ENCODE measurements at regions not wholly inside any gene's neighbourhood (a gene's known extent, or its start where the extent isn't known, plus 50 kb on each side); places are given as distances from the start of the nearest gene placed in this dataset.

DNA sequence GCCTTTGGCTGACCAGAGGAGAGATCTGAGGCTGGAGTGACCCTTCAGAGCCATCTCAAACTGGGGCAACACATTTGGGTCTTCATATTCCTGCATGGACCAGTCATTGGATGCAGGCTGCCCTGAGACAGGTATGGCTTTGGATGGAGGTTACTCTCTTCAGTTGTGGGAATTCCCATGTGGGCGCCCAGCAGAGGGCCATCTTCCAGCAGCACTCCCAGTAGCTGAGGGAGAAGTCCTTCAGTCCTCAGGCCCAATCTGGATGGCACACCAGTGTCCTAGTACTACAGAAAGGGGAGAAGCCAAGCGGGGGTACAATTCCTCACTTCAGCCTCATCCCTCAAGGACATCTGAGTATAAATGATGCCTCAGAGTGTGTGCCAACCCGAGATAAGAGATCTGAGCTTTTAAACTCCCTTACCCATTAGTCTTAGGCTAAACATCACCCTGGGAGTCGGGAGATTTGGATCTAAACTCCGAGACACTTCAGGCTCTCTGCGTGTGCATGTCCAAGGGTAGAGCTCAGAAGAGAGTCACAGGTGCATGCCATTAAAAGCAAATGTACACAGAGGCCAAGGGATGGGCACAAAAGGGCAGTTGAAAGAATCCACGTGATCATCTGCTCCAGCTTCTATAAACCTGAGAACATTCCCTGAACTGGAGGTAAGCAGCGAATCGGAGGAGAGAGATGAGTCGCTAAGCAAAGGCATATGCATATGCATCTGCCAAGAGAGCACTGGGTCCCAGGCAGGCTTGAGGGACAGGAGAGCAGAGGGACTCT, 204.6 kb downstream of the CD83 start:
- no peak for DNase-seq (ENCODE audit: low read depth in 2 of 2)

DNA sequence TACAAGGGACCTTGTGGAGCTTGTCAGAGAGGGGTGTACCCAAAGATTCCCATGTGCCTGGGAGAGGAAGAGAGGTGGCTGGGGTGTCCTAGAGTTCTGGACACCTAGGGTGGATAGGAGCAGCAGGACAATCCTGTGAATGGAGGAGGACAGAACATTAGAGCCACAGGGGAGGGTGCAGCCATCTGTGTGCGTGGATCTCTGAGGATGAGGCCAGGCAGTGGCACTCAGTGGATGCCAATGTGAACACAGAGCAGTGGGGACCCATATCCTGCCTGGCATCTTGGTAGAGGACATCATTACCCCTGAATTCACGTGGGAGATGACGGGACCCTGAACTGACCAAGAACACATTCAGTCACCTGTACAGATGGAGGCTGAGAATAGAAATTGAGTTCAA, 205.3 kb downstream of the CD83 start:
- DNase-seq (ENCODE audit: low read depth in 2 of 2) = no peak

DNA sequence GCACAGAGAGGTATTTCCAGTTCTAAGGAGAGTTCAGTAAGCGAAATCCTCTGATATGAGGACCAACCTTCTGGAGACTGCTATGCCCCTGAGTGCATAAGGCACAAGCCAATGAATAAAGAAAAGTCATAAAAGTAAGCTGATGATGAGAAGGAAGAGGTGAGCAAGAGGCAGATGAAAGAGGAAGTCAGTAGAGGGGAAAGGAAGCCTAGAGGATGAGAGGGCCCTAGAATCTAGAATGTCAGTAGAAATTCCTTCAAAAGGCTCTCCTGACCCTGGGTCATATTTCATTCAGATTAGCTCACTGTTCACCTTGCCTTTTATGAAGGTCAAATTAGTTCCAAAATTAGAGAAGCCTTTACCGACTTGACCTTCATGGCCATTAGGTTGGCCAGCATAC, 209.2 kb downstream of the CD83 start:
- no peak for DNase-seq (ENCODE audit: low read depth in 2 of 2)

DNA sequence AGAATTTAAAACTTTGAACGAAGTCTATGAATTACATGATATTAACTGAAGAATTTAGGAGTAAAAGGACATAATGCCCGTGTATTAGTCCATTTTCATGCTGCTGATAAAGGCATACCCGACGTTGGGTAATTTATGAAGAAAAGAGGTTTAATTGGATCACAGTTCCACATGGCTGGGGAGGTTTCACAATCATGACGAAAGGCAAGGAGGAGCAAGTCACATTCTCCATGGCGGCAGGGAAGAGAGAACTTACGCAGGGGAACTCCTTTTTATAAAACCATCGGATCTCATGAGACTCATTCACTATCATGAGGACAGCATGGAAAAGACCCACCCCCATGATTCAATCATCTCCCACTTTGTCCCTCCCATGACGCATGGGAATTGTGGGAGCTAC, 210.6 kb downstream of the CD83 start:
- DNase-seq (ENCODE audit: low read depth in 2 of 2) = no peak

DNA sequence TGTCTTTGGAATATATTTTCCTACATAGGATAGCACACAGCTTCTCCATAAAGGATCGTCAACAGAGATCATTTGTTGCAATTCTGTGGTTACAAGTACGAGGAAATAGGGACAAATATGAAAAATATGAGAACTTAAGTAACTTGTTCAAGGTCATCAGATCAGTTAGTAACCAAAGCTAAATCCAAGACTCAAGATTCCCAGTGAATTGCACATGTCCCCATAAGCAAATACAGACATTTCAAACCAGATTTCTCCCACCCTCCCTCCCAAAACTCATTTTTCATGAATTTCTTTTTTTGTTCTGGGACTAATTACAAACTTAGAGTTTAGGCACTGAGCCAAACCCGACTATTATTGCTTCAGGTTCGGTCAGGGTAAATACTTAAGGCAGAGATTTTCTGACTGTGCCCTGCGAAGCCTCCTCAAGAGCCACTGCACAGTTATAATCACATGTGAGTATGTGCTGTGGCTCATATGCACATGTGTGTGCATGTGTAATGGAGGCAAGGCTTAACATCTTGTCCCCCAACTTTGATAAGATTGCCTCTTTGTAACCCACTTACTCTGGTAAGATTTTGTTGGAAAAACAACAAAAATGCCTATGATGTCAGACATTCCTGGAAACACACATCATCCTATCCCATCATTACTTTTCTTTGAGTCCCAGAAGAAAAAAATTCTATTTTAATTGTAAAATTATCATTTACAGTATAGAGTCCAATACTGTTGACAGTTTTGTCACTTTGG, 216.2 kb downstream of the CD83 start:
- DNase-seq (ENCODE audit: low read depth in 2 of 2) = no peak

DNA sequence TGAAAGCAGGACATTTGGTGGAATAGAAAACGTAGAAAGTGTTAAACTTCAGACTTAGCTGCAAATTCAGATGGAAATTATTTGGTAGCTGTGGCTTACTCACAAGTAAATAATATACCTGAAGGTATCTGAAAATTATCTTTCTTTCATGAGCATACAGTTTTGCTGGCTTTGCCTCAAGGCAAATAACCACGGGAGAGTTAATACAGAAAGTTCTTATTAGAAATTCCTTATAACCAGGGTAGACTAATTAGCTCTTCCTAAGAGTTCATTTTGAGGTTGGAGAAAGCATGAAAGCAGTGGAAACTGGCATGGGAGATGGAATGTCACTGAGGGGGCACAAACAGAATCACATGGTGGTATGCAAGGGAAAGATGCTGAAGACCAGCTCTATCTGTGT, 217.5 kb downstream of the CD83 start:
- no peak for DNase-seq (ENCODE audit: low read depth in 2 of 2)

DNA sequence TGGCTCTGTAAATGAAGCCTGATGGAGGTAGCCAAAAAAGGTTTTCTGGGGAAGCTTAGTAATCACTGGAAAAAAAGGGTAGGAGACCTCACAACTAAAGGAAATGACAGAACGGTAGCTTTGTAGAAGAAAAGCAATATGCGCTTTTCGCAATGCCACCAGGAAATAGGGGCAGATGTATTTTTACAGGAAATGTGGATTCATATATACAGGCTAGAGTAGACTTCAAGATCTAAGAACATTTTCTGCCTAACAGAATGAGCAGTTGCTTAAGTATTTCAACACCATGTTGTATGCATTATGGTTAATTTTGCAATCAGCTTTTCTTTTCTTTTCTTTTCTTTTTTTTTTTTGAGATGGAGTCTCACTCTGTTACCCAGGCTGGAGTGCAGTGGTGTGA, 219.6 kb downstream of the CD83 start:
- DNase-seq (ENCODE audit: low read depth in 2 of 2) = no peak

DNA sequence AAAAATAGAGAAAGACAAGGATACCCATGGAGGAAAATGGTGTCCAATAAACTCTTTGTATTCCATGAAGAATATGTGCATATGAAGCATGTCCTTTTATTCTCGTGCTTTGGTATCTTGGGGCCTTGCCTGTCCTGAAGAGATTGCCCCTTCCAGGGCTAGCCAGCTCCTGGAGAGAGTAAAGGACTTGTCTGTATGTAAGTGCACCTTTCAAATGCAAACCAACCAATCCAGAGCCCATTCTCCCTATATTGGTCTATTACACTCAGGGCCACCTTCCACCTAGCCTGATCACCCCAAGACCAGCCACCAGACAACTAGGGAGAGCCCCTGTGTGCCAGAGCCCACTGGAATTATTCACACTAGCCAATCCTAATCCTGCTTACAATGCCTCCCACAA, 221.6 kb downstream of the CD83 start:
- DNase-seq (ENCODE audit: low read depth in 2 of 2) = no peak

DNA sequence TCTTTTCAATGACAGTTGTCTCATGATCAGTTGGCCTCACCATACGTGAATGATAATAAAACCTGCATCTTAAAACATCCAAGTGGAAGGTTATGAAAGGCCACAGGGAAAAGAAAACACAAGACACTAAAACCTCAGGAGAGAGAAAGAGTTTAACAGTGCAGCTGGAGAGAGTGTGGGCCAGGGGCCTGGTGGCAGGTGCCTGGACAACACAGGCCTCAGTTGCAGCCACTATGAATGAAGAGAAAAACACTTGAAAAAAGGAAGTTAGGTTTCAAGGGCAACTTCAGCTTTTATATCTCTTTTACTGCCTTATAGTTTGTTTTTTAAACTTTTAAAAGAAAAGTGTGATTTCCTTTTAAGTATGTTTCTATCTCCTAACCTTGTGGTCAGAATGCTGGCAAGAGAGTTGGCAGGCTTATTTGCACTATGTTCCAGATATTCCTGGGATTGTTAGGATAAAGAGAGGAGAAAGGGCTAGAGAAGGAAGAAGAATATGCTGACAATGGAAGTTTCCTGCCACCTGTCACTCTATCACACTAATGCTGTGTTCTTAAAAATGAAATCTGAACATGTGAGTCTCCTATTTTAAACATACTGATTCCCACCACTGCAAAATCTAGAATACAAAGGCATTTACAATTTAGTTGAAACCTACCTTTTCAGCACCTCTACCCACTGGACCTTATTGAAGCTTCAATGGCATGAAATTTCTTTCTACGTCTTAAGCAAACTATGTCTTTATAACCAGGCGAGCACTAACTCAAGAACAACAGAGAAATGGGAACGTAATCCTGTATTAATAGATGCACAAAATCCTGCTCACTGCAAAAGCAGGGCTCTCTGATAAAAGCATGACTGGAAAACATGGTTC, 222.4 kb downstream of the CD83 start:
- no peak for DNase-seq (ENCODE audit: low read depth in 2 of 2)

DNA sequence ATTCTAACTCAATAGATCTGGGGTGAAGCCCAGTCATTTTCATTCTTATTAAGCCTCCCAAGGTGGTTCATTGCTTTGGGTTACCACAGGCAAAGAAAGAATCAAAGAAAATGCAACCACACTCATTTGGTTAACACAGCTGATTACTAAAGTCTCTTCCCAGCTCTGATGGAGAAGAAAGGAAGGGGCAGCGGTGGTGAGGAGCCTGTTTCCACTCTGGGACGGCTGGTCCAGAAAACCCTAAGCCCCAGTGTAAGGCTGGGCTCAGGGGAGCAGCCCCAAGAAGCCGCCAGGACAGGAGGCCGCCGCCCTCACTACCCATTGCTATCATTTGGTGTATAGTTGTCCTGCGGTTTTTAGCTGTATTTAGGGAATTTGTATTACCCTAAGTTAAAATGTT, 226.9 kb downstream of the CD83 start:
- DNase-seq (ENCODE audit: low read depth in 2 of 2) = no peak

DNA sequence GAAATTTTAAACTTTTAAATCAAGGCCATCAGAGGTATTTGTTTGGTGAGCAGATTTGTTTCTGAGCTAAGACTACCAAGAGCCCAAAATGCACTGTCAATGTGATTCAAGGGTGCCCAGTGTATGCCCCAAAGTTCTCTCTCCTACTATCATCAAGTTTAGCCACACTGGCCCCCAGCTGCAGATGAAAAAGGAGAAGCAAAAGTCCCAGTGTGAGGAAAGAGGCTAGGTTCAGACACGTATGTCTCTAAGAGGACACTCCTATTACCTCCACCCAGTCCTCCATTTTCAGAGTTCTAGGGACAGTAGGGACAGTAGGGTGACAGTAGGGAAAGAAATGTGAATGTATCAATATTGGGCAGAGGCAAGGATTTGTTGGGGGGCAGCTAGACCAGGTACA, 230.8 kb downstream of the CD83 start:
- DNase-seq (ENCODE audit: low read depth in 2 of 2) = no peak

DNA sequence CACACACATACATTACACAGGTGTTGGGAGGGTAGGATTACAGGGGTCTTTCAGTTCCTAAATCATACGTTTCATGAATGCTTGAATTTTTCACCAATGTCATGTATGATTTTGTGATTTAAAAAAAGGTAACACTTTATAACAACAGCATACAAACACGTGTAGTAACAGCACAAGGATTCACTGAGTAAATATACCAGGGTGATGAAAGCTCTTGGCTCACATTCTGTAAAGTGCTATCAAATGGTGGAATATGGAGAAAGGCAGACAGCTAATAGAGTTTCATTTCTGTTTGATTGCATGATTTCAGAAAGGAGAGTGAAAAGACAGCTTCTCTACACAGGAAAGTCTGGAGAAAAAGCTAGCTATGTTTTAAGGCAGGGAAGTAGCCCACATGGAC, 231.9 kb downstream of the CD83 start:
- DNase-seq (ENCODE audit: low read depth in 2 of 2) = no peak

DNA sequence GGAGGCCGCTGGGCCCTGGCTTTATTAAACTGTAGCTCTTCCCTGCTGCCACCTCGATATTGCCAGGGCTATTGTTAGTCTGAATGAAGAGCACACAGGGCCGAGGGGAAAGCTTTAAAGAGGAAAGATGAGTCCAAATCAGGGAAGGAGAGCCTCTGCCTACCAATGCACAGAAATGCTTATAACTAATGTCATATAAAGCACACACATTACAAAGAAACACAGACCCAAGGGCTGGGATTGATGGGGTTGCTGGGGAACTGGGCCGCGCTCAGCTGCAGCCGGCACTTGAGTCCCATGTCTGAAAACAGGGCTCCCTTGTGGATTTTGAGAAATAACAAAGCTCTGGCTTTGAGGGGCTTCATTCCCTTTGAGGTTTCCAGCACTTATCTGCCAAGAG, 232.6 kb downstream of the CD83 start:
- no peak for DNase-seq (ENCODE audit: low read depth in 2 of 2)

DNA sequence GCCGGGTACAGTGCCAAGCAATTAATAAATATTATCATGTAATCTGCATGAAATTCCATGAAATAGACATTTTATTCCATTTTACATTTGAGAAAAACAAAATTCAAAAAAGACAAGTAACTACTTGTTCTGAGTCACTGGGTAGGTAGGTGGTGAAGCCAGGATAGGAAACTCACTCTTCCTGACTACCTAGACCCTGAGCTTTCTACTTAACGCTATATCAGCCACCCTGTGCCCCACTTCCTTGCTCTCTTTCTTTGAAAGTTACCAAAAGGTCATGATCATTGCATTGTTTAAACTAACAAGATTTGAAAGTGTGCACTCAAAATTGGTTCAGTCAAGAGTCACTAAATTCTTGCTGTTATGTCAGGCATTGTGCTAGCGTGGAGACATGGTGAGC, 235.7 kb downstream of the CD83 start:
- DNase-seq (ENCODE audit: low read depth in 2 of 2) = no peak

DNA sequence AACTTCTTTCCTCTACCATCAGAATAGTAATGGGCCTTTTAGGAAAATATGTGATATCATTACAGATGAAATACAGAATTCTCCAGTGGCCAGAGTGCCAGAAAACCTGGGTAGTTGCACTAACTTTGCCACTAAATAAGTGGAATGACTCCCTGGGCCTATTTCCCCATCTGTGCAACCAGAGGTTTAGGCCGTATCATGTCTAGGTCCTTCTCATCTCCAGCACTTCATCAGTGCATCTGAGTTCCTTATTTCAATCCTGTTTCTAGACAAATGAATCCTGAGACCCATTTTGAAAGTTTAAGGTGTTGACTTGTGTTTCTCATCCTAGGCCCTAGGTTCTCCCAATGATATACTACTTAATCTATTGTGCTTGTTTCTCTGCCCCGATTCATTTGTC, 236.2 kb downstream of the CD83 start:
- no peak for DNase-seq (ENCODE audit: low read depth in 2 of 2)

DNA sequence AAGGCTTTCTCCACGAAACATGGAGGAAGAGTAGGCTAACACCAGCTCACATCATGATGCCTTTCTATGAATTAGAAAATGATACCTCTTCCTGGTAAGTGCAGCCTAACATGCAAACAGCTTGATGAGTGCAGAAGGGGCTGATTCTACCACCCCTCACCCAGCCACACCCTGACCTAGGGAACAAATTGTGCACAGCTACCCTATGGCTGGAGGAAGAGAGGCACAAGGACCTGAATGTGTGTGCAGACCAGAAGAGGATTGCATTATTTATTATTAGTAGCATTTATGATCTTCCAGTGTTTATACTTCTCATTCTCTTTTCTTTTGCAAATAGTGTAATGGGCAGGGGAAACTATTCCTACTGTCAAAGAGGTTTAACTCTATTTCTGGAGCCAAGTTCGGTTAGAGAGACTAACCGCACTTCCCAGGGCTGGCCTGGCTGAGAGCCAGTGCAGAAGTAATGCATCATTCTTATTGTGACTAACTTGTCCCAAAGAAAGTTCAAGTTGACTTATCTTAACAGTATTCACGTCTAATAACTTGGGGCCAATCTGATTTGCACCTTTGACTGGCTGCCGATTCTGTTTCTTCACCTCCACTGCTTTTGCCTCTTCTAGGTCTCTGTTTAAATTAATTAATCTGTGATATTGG, 237.5 kb downstream of the CD83 start:
- DNase-seq (ENCODE audit: low read depth in 2 of 2) = peak; percentile 19 to 33

DNA sequence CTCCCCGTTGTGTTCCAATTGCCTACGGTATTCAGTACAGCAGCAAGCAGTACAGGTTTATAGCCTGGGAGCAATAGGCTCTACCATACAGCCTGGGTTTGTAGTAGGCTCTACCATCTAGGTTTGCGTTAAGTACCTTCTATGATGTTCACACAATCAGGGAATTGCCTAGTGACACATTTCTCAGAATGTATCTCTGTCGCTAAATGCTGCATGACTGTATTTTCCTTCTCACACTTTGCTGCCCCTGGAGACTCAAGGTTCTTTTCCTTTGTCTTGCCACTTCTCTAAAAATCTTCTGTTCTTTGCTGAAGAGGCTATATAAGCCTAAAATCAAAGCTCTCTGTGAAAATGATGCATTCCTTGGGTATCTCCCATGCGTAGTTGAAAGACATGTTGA, 241.9 kb downstream of the CD83 start:
- no peak for DNase-seq (ENCODE audit: low read depth in 2 of 2)

DNA sequence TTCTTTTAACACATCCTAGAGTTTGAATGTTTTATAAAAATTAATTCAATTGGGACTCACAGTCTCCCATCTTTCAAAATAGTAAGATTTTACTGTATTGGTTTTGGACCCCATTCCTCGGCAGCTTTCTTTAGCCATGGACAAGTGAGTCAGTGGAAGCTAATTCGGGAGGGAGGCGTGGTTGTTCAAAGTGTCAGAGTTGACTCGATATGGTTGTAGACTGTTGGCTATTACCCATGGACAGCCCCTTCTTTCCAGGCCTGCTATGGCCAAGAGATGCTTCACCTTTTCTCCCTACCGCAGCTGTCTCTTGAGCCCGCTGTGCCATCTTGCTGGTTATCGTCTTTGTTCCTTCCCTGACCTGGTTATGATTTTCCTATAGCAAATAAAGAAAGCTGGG, 243.0 kb downstream of the CD83 start:
- no peak for DNase-seq (ENCODE audit: low read depth in 2 of 2)

DNA sequence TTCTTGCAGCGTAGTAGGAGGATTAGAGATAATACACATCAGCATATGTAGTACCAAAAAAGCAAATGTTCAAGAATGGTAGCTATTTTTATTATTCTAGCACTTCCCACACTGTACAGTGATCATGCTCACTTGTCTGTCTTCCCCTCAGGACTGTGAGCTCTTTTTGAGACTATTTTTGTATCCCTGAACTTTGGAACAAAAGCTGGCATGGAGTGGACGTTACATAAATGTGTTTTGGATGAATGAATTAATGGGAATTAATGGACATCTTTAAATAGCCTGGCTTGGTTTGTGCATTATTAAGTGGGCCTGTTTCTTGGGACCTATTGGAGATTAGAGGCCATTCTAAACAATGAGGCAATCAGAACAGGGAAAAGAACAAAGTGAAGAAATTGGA, 243.7 kb downstream of the CD83 start:
- DNase-seq (ENCODE audit: low read depth in 2 of 2) = no peak

DNA sequence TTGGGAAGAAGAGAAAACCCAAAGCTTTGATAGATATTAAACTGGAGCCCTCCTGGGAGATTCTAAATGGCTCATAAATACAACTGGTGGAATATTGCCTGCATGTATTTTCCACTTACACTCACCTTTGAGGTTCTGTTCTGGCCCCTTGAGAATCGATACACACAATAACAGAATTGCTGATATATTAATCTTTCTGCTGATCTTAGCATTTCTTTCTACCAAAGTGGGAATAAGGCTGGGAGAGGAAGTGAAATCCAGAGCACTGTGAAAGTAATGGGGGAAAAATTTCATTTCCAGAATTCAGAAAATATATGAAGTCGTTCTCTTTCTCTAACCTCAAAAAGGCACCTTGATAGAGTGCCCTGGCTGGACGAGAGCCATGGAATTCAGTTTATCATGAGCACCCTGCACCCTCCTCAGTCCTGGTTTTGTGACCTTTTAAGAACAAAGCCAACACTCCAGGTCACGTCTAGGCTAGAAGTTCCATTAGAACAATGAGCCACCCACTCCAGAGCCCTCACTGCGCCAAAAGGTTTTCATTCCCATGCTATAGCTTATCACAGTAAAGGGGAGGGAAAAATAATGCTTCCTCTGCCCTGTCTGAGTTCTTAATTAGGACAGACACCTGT, 244.5 kb downstream of the CD83 start:
- no peak for DNase-seq (ENCODE audit: low read depth in 2 of 2)

DNA sequence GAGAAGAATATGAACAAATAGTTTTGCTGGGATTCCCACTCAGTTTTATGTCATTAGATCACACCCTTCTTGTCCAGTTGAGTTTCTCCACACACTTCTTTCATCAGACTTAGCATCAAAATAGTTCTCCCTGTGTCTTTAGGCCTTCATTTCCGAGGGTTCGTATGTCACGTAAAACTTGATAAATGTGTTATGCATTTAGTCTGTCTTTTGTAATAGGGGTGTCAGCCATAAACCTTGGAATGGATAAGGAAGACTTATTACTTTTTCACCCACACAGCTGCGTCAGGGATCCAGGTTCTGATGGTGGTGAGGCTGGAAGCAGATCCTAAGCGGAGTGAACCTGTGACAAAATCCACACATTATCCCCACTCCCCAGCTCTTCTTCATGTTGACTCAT, 246.8 kb downstream of the CD83 start:
- DNase-seq (ENCODE audit: low read depth in 2 of 2) = no peak

DNA sequence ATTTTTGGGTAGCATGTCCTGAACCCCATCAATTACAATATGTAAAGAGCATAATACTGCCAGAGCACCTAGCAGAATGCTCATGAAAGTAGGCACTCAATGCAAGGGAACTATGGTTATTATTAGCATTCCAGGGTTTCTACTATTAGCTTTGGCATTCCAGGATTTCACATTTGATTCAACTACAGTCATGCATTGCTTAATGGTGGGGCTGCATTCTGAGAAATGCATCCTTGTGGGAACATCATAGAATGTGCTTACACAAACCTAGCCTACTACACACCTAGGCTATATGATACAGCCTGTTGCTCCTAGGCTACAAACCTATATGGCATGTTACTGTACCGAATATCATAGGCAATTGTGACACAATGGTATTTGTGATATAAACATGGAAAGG, 247.8 kb downstream of the CD83 start:
- no peak for DNase-seq (ENCODE audit: low read depth in 2 of 2)

Measured in stimulated activated CD8-positive, alpha-beta memory T cell treated with anti-CD3 and anti-CD28 coated beads, Interleukin-15, amount 100 ng/mL, for 48 hours (primary cell).